Effector memory CD8-positive, alpha-beta T cell (primary cell): ENCODE measurements at regions not wholly inside any gene's neighbourhood (a gene's known extent, or its start where the extent isn't known, plus 50 kb on each side); places are given as distances from the start of the nearest gene placed in this dataset.
A peak's percentile ranks its signal among the peaks of the same experiment; 100 is the strongest.
"Not testable (repeated sequence)": the region's sequence is repeated elsewhere in the genome, so short reads cannot be mapped to it uniquely, and the experiment has no call there.

Experiments
- ATAC-seq: fragments of 150-1000 bp; cut with Tn5 transposase; replicated peaks from 2 replicates; pipeline ENCODE4 v1.10.0; 2021; ENCODE audit warnings: mild to moderate bottlenecking, moderate library complexity
- DNase-seq, 3 experiments: peaks; one replicate each; pipeline ENCODE4 v3.0.0; 2021
- H3K27ac Mint-ChIP-seq, 2 donors: one replicate each; pipeline ENCODE4 v1.8.0; 2022; ENCODE audit warnings: mild to moderate bottlenecking in 2 of 2, mixed read lengths in 2 of 2, moderate library complexity in 2 of 2
- H3K27me3 Mint-ChIP-seq, 2 donors: one replicate each; pipeline ENCODE4 v1.8.0; 2022; ENCODE audit warnings: mixed read lengths in 2 of 2
- H3K36me3 Mint-ChIP-seq: one replicate; pipeline ENCODE4 v1.8.0; 2022; ENCODE audit warnings: mild to moderate bottlenecking, moderate library complexity, mixed read lengths; ENCODE audit not compliant: insufficient read depth
- H3K4me1 Mint-ChIP-seq, 2 donors: one replicate each; pipeline ENCODE4 v1.8.0; 2022; ENCODE audit warnings: low read depth in 2 of 2, mixed read lengths in 2 of 2
- H3K4me3 Mint-ChIP-seq, 2 donors: one replicate each; pipeline ENCODE4 v1.8.0; 2022; ENCODE audit warnings: mild to moderate bottlenecking in 2 of 2, mixed read lengths in 2 of 2, moderate library complexity in 2 of 2
- H3K9me3 Mint-ChIP-seq, 2 donors: one replicate each; pipeline ENCODE4 v1.8.0; 2022; ENCODE audit warnings: mixed read lengths in 2 of 2

DNA sequence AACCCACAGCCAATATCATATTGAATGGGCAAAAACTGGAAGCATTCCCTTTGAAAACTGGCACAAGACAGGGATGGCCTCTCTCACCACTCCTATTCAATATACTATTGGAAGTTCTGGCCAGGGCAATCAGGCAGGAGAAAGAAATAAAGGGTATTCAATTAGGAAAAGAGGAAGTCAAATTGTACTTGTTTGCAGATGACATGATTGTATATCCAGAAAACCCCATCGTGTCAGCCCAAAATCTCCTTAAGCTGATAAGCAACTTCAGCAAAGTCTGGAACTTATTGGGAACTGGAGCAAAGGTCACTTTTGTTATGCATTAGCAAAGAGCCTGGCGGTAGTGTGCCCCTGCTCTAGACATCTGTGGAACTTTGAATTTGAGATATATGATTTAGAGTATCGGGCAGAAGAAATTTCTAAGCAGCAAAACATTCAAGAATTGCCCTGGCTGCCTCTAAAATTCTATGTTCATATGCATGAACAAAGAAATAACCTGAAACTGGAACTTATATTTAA is 53.4 kb upstream of the PSMA1 start:
- peaks cover 35 to 46% of the 10 kb centered on the region in 2 donors for H3K4me1 Mint-ChIP-seq
- ATAC-seq, H3K4me3 Mint-ChIP-seq, DNase-seq, H3K9me3 Mint-ChIP-seq, H3K27me3 Mint-ChIP-seq: not testable (repeated sequence)
- H3K27ac Mint-ChIP-seq = peak overlapping the region in 1 of 2 donors; percentile 65
- peaks cover 15% of the 10 kb centered on the region for H3K36me3 Mint-ChIP-seq

DNA sequence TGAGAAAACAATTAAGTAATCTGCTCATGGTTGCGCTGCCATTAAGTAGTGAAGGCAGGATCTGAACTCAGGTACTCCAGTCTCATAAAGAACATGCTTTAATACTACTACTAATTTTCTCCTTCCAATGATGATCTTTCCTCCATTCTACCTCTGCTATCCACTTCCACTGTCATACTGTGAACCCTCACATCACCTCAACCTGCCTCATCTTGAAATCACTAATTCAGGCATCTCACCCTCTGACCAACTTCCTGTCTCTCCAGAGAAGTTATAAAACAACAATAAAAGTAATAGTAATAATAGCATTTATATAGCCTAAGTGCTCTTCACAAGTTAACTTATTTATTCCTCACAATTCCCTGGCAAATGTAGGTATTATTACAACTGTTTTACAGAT is 57.1 kb upstream of the PSMA1 start:
- ATAC-seq = no peak
- Mint-ChIP-seq H3K9me3 (peaks cover 1 to 10% of the 10 kb centered on the region in 2 donors), H3K4me1 (peaks cover 32 to 40% of the 10 kb centered on the region in 2 donors), H3K4me3 (peak overlapping the region; percentile 46 to 58), H3K27ac (peak overlapping the region; percentile 90 to 93), H3K36me3 (peaks cover 11% of the 10 kb centered on the region), H3K27me3 (no peaks in the 10 kb centered on the region)
- no peak for DNase-seq

DNA sequence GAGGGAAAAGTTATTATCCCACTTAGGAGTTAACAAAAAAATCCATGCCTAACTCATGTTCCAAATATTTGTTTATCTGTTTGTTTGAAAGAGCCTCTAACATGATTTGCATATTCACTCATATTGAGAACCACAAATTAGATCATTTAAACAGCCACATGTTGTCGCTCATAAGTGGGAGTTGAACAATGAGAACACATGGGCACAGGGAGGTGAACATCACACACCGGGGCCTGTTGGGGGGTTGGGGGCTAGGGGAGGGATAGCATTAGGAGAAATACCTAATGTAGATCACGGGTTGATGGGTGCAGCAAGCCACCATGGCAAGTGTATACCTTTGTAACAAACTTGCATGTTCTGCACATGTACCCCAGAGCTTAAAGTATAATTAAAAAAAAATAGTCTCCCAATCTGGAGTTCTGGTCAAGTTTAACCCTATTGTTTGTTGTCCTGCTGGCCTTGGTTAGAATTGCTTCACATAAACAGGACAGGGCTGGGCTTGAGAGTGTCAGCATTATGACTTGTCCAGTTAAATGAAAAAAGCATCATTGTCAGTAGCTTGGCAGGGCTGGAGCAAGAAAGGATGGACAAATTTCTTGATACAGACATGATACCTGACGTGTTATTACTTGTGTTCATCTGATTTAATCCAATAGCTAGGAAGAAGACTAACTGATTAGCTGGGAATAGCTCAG is 57.8 kb upstream of the PSMA1 start:
- Mint-ChIP-seq H3K27ac (peak overlapping the region; percentile 90 to 93), H3K36me3 (peaks cover 11% of the 10 kb centered on the region), H3K9me3 (peaks cover under 1 to 10% of the 10 kb centered on the region in 2 donors), H3K4me1 (peaks cover 33 to 42% of the 10 kb centered on the region in 2 donors), H3K27me3 (no peaks in the 10 kb centered on the region), H3K4me3 (peak overlapping the region; percentile 46 to 58)
- ATAC-seq (peak; percentile 51), DNase-seq (peak; percentile 17 to 43 (median 37))

DNA sequence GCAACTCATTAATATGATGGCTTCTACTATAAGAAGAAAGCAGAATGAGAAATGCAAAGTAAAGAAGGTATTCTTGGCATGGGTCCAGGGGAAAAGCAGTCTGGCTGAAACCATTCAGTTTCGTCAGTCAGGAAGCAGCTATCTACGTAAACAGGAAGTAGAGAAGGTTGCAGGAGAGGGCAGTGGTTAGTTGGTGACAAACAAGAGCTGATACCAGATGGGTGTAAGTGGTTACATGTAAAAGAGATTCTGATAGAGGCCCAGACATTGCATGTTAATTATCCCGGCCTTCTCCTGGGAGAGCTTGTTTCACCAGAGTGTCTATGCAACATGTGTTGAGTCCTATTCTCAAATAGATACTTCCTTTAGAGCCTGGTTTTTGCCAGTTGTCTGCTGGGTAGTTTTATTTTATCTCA is 58.4 kb upstream of the PSMA1 start:
- H3K27me3 Mint-ChIP-seq = no peaks in the 10 kb centered on the region
- H3K4me1 Mint-ChIP-seq = peaks cover 35 to 48% of the 10 kb centered on the region in 2 donors
- peak overlapping the region; percentile 46 to 58 for H3K4me3 Mint-ChIP-seq
- peaks cover 2 to 15% of the 10 kb centered on the region in 2 donors for H3K9me3 Mint-ChIP-seq
- H3K27ac Mint-ChIP-seq = peak overlapping the region; percentile 90 to 93
- DNase-seq (peak; percentile 73 to 78 (median 75)), ATAC-seq (peak; percentile 94)
- H3K36me3 Mint-ChIP-seq = peaks cover 11% of the 10 kb centered on the region

DNA sequence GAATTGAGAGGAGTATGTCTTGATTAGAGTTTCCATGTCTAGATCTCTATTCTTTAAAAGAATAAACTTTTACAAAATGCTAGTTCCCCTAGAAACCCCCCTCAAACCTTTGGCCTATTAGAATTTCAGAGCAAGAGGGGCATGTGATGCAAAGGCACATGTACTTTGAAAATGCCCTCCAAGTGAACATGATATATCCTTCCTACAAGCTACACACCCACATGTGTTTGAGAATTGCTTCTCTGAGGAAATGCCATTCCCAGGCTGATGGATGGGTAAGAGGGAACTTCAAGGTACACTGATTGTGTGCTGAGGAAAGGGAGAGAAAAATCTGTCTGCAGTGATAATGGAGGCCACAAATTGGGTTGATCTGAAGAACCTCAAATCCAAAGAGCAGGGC is 59.5 kb upstream of the PSMA1 start:
- H3K27me3 Mint-ChIP-seq = no peaks in the 10 kb centered on the region
- H3K4me1 Mint-ChIP-seq = peaks cover 38 to 52% of the 10 kb centered on the region in 2 donors
- DNase-seq = no peak
- H3K4me3 Mint-ChIP-seq = peak overlapping the region in 1 of 2 donors; percentile 25
- no peak for ATAC-seq
- peaks cover 11% of the 10 kb centered on the region for H3K36me3 Mint-ChIP-seq
- peaks cover 2 to 15% of the 10 kb centered on the region in 2 donors for H3K9me3 Mint-ChIP-seq
- peak overlapping the region; percentile 90 to 93 for H3K27ac Mint-ChIP-seq

DNA sequence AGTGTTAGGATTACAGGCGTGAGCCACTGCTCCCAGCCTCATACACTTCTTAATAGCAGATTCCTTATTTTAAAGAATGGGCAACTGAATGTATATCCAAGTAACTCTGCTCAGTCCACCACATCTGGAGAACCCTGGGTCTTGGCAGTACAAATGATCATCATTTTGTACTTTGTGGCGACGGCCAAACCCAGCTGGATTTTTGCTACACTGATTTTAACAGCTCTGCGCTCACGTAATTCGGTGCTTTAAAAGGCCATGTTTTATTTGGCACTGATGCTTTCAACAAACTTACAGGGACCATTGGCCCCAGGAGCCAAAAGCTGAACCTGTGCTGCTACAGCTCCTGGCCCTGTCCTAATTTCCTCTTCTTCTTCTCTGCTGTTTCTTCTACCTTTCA is 60.8 kb upstream of the PDE3B start:
- DNase-seq (no peak), ATAC-seq (no peak)
- Mint-ChIP-seq H3K27me3 (no peaks in the 10 kb centered on the region), H3K36me3 (peaks cover 7% of the 10 kb centered on the region), H3K9me3 (peaks cover 2 to 15% of the 10 kb centered on the region in 2 donors), H3K4me3 (no peak overlapping the region), H3K27ac (peak overlapping the region; percentile 59 to 81), H3K4me1 (peaks cover 36 to 48% of the 10 kb centered on the region in 2 donors)

DNA sequence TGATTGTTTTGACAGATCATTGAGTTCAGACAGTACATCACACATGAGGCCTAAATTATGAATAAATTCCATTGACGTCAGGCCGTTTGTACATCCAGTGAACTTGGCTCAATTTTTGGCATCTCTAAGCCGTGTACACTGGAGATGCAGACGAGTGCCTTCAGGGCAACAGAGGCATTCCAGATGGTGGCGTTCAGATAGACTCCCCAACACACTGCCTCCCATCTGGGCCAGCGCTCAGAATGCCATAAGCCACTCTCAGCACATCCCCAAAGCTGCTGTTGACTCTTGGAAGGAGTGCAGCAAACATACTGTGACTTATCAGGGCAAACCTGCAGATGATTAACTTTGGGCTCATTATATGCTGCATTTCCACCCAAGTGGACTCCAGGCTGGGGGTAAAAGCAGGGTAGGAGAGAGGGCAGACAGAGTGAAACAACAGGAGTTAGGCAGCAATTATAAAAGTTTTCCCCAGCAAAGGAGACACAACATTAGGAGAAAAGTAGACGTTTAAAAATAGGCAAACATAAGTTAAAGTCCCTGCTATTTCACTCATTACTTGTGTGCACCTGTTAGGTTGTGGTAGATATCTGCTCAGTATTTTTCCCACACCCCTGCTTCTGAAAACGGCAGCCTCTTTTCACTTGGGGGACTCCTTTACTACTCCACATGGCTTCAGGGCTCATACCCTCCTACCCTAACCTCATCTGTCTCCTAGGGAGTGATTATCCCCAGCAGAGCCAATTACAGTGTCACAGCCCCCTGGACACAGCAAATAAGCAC is 60.2 kb upstream of the PDE3B start:
- DNase-seq (no peak), ATAC-seq (no peak)
- Mint-ChIP-seq H3K27me3 (no peaks in the 10 kb centered on the region), H3K4me1 (peaks cover 33 to 46% of the 10 kb centered on the region in 2 donors), H3K9me3 (peaks cover 2 to 15% of the 10 kb centered on the region in 2 donors), H3K4me3 (no peak overlapping the region), H3K27ac (peak overlapping the region; percentile 24 to 89), H3K36me3 (peaks cover under 1% of the 10 kb centered on the region)

DNA sequence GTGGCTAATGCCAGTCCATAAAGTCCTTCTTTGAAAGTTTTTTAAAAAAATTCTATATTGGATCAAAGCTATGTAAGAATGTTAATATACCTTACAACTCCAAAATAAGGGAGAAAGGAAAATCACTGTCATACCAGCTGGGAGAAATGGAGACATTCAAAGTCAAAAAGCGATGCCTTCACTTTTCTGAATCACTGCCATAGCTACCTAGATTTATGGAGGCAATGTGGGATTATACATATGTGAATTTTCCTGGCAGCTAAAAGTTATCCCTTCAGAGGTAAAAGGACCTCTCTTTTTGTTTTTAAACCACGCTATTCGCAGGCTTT is 59.6 kb upstream of the PDE3B start:
- no peaks in the 10 kb centered on the region for H3K27me3 Mint-ChIP-seq

DNA sequence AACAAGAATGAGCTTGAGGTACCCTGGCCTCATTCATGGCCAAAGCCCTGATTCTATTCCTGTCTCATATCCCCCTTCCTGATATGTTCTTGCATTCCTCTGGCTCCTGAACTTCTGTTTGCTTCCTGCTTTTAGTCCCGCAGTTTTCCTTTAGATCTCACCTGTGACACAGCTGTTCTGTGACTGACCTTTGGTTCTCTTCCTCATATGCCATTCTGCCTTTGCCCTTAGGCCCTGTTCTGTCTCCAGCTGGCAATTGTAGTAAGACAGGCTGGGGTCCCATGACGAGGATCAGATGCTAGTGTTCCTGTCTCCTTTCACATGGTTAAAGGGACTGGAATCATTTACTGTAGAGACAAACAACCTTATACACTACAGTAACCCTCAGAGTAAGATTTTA is 59.0 kb upstream of the PDE3B start:
- H3K27me3 Mint-ChIP-seq = no peaks in the 10 kb centered on the region
- H3K36me3 Mint-ChIP-seq = no peaks in the 10 kb centered on the region
- H3K27ac Mint-ChIP-seq = peak overlapping the region; percentile 42 to 89
- peaks cover 2 to 15% of the 10 kb centered on the region in 2 donors for H3K9me3 Mint-ChIP-seq
- no peak for DNase-seq
- no peak overlapping the region for H3K4me3 Mint-ChIP-seq
- H3K4me1 Mint-ChIP-seq = peaks cover 29 to 37% of the 10 kb centered on the region in 2 donors
- ATAC-seq = no peak

More for the DNA sequence above, 59.6 kb upstream of the PDE3B start:
- DNase-seq = no peak
- Mint-ChIP-seq H3K4me1 (peaks cover 32 to 42% of the 10 kb centered on the region in 2 donors), H3K27ac (peak overlapping the region; percentile 42 to 89), H3K4me3 (no peak overlapping the region), H3K9me3 (peaks cover 2 to 15% of the 10 kb centered on the region in 2 donors), H3K36me3 (no peaks in the 10 kb centered on the region)
- ATAC-seq = no peak

DNA sequence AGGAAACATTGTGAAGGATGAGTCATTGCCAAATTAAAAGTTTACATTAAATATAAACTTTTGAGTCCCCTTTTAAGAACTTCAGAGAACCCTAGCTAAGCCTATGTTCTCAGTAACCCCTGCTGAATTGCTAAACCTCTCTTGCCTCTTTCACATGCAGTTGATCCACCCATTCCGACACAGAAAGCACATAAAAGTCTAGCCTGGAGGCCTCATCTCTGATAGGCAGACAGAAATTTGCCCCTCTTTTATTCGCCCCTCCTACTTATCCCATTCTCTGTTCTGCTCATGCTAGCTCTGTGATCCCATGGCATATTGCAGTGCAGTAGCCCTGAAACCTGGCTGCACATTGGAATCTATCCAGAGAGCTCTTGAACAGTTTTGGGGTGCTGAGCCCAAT is 58.2 kb upstream of the PDE3B start:
- H3K4me1 Mint-ChIP-seq = peaks cover 21 to 34% of the 10 kb centered on the region in 2 donors
- no peaks in the 10 kb centered on the region for H3K36me3 Mint-ChIP-seq
- no peaks in the 10 kb centered on the region for H3K27me3 Mint-ChIP-seq
- DNase-seq (no peak), ATAC-seq (no peak)
- no peak overlapping the region for H3K4me3 Mint-ChIP-seq
- H3K9me3 Mint-ChIP-seq = peaks cover 2 to 9% of the 10 kb centered on the region in 2 donors
- H3K27ac Mint-ChIP-seq = peak overlapping the region; percentile 47 to 89

DNA sequence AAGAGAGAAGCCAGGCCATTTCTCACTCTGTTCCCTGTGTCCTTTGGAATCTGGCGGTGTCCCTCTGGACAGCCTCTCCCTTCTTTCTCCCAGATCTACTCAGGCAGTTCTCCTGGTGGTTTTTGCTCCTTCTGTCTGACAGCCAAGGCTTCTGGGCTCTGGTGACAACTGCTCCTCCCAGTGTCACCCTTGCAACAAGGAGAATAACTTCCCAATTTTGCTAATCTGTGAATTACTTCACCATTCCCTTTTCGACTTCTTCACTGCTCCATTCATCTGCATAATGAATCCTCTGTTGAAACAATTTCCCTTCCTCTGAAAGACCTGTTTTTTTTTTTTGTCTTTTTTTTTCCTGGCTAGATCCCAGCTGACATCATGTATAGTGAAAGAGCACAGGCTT is 56.3 kb upstream of the PDE3B start:
- DNase-seq (no peak), ATAC-seq (no peak)
- H3K9me3 Mint-ChIP-seq = peaks cover 2 to 5% of the 10 kb centered on the region in 2 donors
- peaks cover 18 to 28% of the 10 kb centered on the region in 2 donors for H3K4me1 Mint-ChIP-seq
- no peaks in the 10 kb centered on the region for H3K27me3 Mint-ChIP-seq
- H3K4me3 Mint-ChIP-seq = no peak overlapping the region
- H3K36me3 Mint-ChIP-seq = no peaks in the 10 kb centered on the region
- H3K27ac Mint-ChIP-seq = peak overlapping the region; percentile 83 to 90

DNA sequence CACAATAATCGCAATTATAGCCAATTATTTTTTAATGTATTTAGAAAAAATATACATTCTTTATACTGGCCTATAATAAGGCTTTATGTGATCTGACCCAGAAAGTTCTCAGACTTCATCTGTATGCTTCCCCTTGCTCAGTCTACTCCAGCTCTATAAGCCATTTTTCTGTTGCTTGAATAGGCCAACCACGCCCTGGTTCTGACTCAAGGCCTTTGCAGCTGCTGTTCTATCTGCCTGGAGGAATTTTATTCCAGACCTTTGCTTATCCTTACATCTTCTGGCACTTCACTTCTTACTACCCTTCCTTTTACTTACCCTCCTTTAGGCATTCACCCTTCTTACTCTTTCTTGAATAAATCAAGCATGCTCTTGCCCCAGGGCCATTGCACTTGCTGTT is 54.9 kb upstream of the PDE3B start:
- peaks cover 14 to 18% of the 10 kb centered on the region in 2 donors for H3K4me1 Mint-ChIP-seq
- H3K9me3 Mint-ChIP-seq = no peaks in the 10 kb centered on the region
- H3K27me3 Mint-ChIP-seq = no peaks in the 10 kb centered on the region
- no peak for ATAC-seq
- peak overlapping the region in 1 of 2 donors; percentile 28 for H3K27ac Mint-ChIP-seq
- no peak for DNase-seq
- H3K4me3 Mint-ChIP-seq = no peak overlapping the region
- no peaks in the 10 kb centered on the region for H3K36me3 Mint-ChIP-seq

DNA sequence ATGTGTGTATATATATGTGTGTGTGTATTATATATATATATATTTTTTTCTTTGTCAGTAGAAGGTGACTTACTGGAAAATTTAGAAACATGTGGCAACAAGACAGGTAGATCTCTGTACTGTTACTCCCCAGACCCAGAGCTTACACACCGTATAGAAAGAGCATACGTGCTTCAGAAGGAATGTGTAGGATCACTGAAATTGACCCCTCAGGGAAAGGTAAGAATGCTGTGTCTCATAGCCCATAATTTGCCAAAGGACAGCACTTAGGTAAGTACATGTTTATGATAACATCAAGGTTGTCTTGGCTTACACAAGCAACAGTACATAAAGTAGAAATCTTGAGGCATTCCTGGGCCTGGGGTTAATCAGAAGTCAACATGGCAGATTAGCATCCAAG is 54.2 kb upstream of the PDE3B start:
- Mint-ChIP-seq H3K36me3 (no peaks in the 10 kb centered on the region), H3K27ac (peak overlapping the region in 1 of 2 donors; percentile 28), H3K4me3 (no peak overlapping the region), H3K9me3 (no peaks in the 10 kb centered on the region), H3K4me1 (peaks cover 14 to 17% of the 10 kb centered on the region in 2 donors), H3K27me3 (no peaks in the 10 kb centered on the region)
- DNase-seq (no peak), ATAC-seq (no peak)
